Astrocyte of the cerebellum (primary cell): ENCODE measurements at regions not wholly inside any gene's neighbourhood (a gene's known extent, or its start where the extent isn't known, plus 50 kb on each side); places are given as distances from the start of the nearest gene placed in this dataset.

Experiments
- DNase-seq: peaks from one replicate; pipeline ENCODE4 v3.0.0-alpha.2; 2011; ENCODE audit warnings: low read depth
- H3K4me3 ChIP-seq: 2 replicates; pipeline ENCODE4 v1.5.1; 2011; ENCODE audit warnings: mild to moderate bottlenecking, low read depth, low read length, moderate library complexity
- CTCF ChIP-seq: IDR thresholded peaks from 2 replicates; pipeline ENCODE4 v1.5.1; 2012; ENCODE audit warnings: low read length, low read depth, moderate library complexity, mild to moderate bottlenecking; ENCODE audit errors: missing control alignments
- in situ Hi-C: cut with HindIII; loops from 2 replicates; pipeline ENCODE4 v1.10.0; 2017; ENCODE audit warnings: low sequenced_read_pairs

DNA sequence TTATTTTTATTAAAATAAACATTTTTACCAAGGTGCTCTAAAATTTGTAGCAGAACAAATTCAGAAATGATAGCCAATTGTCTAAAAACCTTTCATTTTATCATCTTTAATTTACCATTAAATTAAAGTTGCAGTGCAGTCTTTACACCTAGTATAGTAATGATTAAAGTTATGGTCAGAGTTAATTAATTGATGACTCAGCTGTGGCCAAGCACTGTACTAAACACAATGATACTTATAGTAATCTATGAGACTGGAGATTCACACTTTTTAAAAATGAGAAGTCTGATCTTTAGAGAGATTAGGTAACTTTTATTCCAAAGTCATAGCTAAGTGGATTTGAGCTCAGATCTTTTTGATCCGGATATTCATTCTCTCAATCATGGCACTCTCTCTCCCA is 621.1 kb upstream of the MEF2C start:
- in situ Hi-C loops = no loop called here
- no peak for DNase-seq
- H3K4me3 ChIP-seq = no peak overlapping the region
- no peak for TF ChIP-seq CTCF

DNA sequence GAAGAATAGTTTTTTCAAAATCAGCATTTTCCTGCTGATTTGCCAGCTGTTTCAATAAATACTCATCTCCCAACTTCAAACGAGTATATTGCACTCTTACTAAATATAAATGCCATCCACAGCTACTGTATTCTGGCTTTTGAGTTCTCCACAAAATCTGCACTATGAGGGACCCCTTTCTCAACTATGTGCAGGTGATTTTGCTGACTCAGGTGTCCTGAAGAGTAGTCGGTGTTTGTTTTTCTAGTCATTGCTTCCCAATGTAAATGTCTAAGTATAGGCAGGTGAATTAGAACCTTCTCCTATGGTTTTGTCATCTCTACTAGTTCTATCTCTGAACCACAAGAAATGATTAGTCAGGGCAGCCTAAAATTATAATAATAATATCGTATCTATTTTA is 616.8 kb upstream of the MEF2C start:
- no peak for TF ChIP-seq CTCF
- no peak for DNase-seq
- H3K4me3 ChIP-seq = no peak overlapping the region
- in situ Hi-C loops = no loop called here

DNA sequence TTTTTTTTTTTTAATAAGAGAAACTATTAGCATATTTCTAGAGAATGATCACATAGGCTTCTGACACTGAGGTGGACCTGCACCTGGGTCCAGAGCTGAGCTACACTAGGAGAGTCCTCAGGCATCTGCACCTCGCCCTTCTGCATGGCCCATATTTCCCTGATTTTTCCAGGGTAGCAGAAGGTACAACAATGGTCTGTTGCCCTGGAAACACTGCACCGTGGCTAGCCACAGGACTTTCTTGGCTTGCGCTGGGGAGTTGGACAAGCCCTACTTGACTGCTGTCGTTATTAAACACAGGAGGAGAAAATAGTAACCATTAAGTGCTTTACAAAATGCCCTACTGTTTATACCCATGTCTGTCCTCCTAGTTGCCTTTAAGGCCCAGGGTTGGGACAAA is 615.7 kb upstream of the MEF2C start:
- peak; percentile 8 for DNase-seq
- TF ChIP-seq CTCF = no peak
- H3K4me3 ChIP-seq = no peak overlapping the region
- in situ Hi-C loops = no loop called here

- TF ChIP-seq CTCF = no peak
- no peak for DNase-seq
- no peak overlapping the region for H3K4me3 ChIP-seq
- in situ Hi-C loops = no loop called here
Observed at GRCh38 chr5:89493414-89493813, 610.4 kb upstream of the MEF2C start.

DNA sequence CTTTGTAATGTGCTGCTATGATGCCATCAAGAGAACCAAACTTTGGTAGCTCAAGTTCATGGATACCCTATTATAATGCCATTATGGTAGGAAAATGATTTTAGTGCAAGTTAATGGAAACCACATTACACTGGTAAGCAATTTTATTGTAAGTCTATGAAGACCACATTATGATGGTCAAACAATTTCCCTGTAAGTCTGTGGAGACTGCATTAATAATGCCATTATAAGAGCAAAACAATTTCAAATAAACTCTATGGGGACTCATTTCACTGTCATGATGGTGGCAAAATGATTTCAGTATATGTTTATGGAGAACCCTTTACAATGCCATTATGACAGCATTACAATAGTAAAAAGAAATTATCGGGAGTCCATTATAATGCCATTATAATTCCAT is 602.0 kb upstream of the MEF2C start:
- no peak for TF ChIP-seq CTCF
- DNase-seq = no peak
- no peak overlapping the region for H3K4me3 ChIP-seq
- in situ Hi-C loops = no loop called here

GRCh38 chr5:89480406-89481007 is 597.5 kb upstream of the MEF2C start:
- TF ChIP-seq CTCF = no peak
- DNase-seq = no peak
- no peak overlapping the region for H3K4me3 ChIP-seq
- in situ Hi-C loops = no loop called here

DNA sequence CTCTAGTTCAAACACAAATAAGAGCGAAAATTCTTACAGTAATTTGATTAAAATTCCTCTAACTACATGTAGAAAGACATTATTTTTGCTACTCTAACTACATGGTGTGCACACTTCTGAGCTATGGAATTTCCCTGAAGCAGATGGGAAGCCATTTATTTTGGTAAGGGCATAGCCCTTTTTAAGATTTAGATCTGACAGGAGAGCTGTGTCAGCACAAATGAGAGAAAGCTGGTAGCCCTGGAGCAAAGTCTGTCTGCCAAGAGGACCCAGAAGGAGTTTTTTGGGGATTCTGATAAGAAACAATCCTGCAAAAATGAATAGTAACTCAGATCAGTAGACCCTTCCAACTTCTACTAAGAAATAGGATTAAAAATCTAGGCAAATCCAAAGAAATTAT is 595.9 kb upstream of the MEF2C start:
- in situ Hi-C loops = no loop called here
- H3K4me3 ChIP-seq = no peak overlapping the region
- no peak for TF ChIP-seq CTCF
- no peak for DNase-seq
